ENCODE measurements at regions not wholly inside any gene's neighbourhood (a gene's known extent, or its start where the extent isn't known, plus 50 kb on each side); places are given as distances from the start of the nearest gene placed in this dataset.

GRCh38 chr2:15069149-15069548 lies 436.6 kb downstream of the LRATD1 start:
- H3K4me1 ChIP-seq (ENCODE audit: control insufficient read depth in 1 of 2, insufficient read depth in 2 of 2, low read length in 2 of 2) = no peaks in the 10 kb centered on the region
- H3K79me2 ChIP-seq (ENCODE audit: insufficient read depth, low read length) = no peaks in the 10 kb centered on the region
- H3K4me2 ChIP-seq (ENCODE audit: low read length) = no peak overlapping the region
- H2AFZ ChIP-seq (ENCODE audit: low read depth, low read length, poor library complexity, severe bottlenecking) = no peak overlapping the region
- RAD21 ChIA-PET (ENCODE audit: low non-redundant PET in 1 of 2, low total read pairs in 2 of 2, uncharacterized antibody in 2 of 2, unreplicated experiment in 2 of 2) = no interaction called here
- no peak for DNase-seq (ENCODE audit: low read depth, low spot score)
- H3K9me2 ChIP-seq (ENCODE audit: insufficient read depth) = no peaks in the 10 kb centered on the region
- POLR2A ChIA-PET = no interaction called here
- intact Hi-C loops (cut with micrococcal nuclease) = loop anchor here (10.0 kb wide), 1 partner anchor 506 kb away; no protein-coding TSS in a partner anchor
- H3K9ac ChIP-seq (ENCODE audit: low read length) = no peak overlapping the region
- TF ChIP-seq ZFX (IDR thresholded peaks at IDR 0.05) (no peak), YY1 (IDR thresholded peaks at IDR 0.05; ENCODE audit: extremely low read depth, insufficient replicate concordance, low read depth, low read length) (no peak), CEBPB (IDR thresholded peaks at IDR 0.05; ENCODE audit: low read depth) (no peak)
- H3K27ac ChIP-seq (ENCODE audit: low read depth, low read length) = no peak overlapping the region
- CTCF ChIA-PET = no interaction called here
- no peaks in the 10 kb centered on the region for H3K36me3 ChIP-seq (ENCODE audit: control insufficient read depth in 1 of 2, insufficient read depth in 2 of 2, low read length in 2 of 2)
- H3K27me3 ChIP-seq (ENCODE audit: insufficient read depth, low read length) = no peaks in the 10 kb centered on the region
- no peaks in the 10 kb centered on the region for H3K9me3 ChIP-seq (ENCODE audit: control insufficient read depth in 1 of 2, insufficient read depth in 1 of 2, low read depth in 1 of 2, low read length in 2 of 2)
- no peak overlapping the region for H3K4me3 ChIP-seq (replicated peaks in 1 of 2; ENCODE audit: low read depth in 1 of 2, low read length in 2 of 2)
- no peak for ATAC-seq
- BruUV-seq (replicated peaks) = no TSS peak
- H4K20me1 ChIP-seq (ENCODE audit: insufficient read depth) = no peaks in the 10 kb centered on the region

DNA sequence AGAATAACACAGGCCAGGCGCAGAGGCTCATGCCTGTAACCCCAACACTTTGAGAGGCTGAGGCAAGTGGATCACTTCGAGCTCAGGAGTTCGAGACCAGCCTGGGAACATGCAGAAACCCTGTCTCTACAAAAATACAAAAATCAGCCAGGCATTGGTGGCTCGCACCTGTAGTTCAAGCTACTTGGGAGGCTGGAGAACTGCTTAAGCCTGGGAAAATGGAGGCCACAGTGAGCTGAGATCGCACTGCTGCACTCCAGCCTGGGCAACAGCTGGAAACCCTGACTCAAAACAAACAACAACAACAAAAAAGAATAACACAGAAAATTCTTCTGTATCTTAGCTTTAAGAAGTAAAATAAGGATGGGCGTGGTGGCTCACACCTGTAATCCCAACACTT lies 440.3 kb downstream of the LRATD1 start:
- Histone ChIP-seq H3K4me2 (ENCODE audit: low read length) (no peak overlapping the region), H3K9me3 (ENCODE audit: control insufficient read depth in 1 of 2, insufficient read depth in 1 of 2, low read depth in 1 of 2, low read length in 2 of 2) (no peaks in the 10 kb centered on the region), H3K9ac (ENCODE audit: low read length) (no peak overlapping the region), H3K27me3 (ENCODE audit: insufficient read depth, low read length) (peaks cover 12% of the 10 kb centered on the region), H4K20me1 (ENCODE audit: insufficient read depth) (no peaks in the 10 kb centered on the region), H3K36me3 (ENCODE audit: control insufficient read depth in 1 of 2, insufficient read depth in 2 of 2, low read length in 2 of 2) (no peaks in the 10 kb centered on the region), H3K9me2 (ENCODE audit: insufficient read depth) (no peaks in the 10 kb centered on the region), H3K27ac (ENCODE audit: low read depth, low read length) (no peak overlapping the region), H2AFZ (ENCODE audit: low read depth, low read length, poor library complexity, severe bottlenecking) (no peak overlapping the region), H3K4me3 (replicated peaks in 1 of 2; ENCODE audit: low read depth in 1 of 2, low read length in 2 of 2) (no peak overlapping the region), H3K79me2 (ENCODE audit: insufficient read depth, low read length) (no peaks in the 10 kb centered on the region), H3K4me1 (ENCODE audit: control insufficient read depth in 1 of 2, insufficient read depth in 2 of 2, low read length in 2 of 2) (no peaks in the 10 kb centered on the region)
- BruUV-seq (replicated peaks) = no TSS peak
- ChIA-PET RAD21 (ENCODE audit: low non-redundant PET in 1 of 2, low total read pairs in 2 of 2, uncharacterized antibody in 2 of 2, unreplicated experiment in 2 of 2) (no interaction called here), POLR2A (no interaction called here), CTCF (no interaction called here)
- intact Hi-C loops (cut with micrococcal nuclease) = no loop called here
- ATAC-seq (no peak), DNase-seq (ENCODE audit: low read depth, low spot score) (no peak)
- TF ChIP-seq POLR2AphosphoS5 (IDR thresholded peaks at IDR 0.05; ENCODE audit: low read depth, low read length) (no peak), ZNF274 (IDR thresholded peaks at IDR 0.05; ENCODE audit: low read depth, low read length) (no peak), YY1 (IDR thresholded peaks at IDR 0.05; ENCODE audit: extremely low read depth, insufficient replicate concordance, low read depth, low read length) (no peak), FOSL1 (IDR thresholded peaks at IDR 0.05; ENCODE audit: low read depth) (no peak), POLR2A (IDR thresholded peaks at IDR 0.05; ENCODE audit: borderline replicate concordance, extremely low read depth, insufficient read depth, insufficient read length) (no peak)
